ENCODE measurements at regions not wholly inside any gene's neighbourhood (a gene's known extent, or its start where the extent isn't known, plus 50 kb on each side); places are given as distances from the start of the nearest gene placed in this dataset.

DNA sequence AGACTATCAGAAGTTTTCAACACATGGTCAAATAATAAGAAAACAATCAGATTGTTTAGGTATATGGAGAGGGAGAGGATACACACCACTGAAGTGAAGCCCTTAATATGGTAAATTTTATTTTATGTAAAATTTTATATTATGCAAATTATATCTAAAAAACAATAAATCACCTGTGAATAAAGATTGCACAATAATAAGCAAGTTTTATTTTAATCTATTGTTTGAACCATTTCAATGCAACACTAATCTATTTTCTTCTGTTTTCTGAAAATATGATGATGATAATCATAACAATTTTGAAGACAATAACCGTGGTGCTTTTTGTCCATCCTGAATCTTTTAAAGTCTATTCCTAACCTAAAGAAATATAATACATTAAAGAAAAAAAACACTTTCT is 1473.5 kb upstream of the TENM4 start:
- 88 to 89% methylated on average over 1 of the region's 1 CpG for WGBS, 2 donors
- TF ChIP-seq EP300 (IDR thresholded peaks at IDR 0.05) (no peak), POLR2AphosphoS5 (IDR thresholded peaks at IDR 0.05) (no peak), CTCF (IDR thresholded peaks at IDR 0.05) (no peak), POLR2A (IDR thresholded peaks at IDR 0.05) (no peak)
- no peaks in the 10 kb centered on the region for H3K4me1 ChIP-seq
- no peaks in the 10 kb centered on the region for H3K27me3 ChIP-seq
- no peak overlapping the region for H3K4me3 ChIP-seq
- intact Hi-C loops (cut with DNase I), result no loop called here
- H3K27ac ChIP-seq, result no peak overlapping the region
- no peak for DNase-seq
- H3K9me3 ChIP-seq, result no peaks in the 10 kb centered on the region
- no peaks in the 10 kb centered on the region for H3K36me3 ChIP-seq

- intact Hi-C loops (cut with DNase I), result no loop called here
- no peak for DNase-seq
- TF ChIP-seq EP300 (IDR thresholded peaks at IDR 0.05), result no peak
- no peak for TF ChIP-seq POLR2AphosphoS5 (IDR thresholded peaks at IDR 0.05)
- TF ChIP-seq POLR2A (IDR thresholded peaks at IDR 0.05), result no peak
- TF ChIP-seq CTCF (IDR thresholded peaks at IDR 0.05), result no peak
- no peaks in the 10 kb centered on the region for H3K27me3 ChIP-seq
- 56 to 81% methylated on average over 1 of the region's 1 CpG for WGBS, 2 donors
- no peaks in the 10 kb centered on the region for H3K36me3 ChIP-seq
- H3K4me1 ChIP-seq, result no peaks in the 10 kb centered on the region
- H3K9me3 ChIP-seq, result no peaks in the 10 kb centered on the region
- no peak overlapping the region for H3K4me3 ChIP-seq
- no peak overlapping the region for H3K27ac ChIP-seq
Observed at GRCh38 chr11:80911666-80912065, 1470.8 kb upstream of the TENM4 start.

DNA sequence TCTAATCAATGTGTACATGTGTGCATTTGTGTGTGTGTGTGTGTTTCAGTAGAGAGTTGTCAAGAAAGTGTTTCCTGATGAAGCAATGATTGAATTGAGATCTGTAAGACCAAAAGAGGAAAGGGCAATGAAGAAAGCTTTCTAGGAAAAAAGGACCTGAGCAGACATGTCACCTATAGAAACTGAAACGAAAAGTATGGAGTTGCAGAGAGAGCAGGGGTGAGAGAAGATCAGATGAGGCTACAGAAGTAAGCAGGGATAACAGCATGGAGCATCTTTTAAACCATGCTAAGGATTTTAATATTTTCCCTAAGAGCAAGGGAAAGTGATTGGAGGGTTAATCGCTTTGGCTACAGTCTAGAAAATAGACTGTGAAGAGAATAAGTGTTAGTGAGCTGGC is 1459.4 kb upstream of the TENM4 start:
- H3K27me3 ChIP-seq, result no peaks in the 10 kb centered on the region
- TF ChIP-seq CTCF (IDR thresholded peaks at IDR 0.05) (no peak), POLR2AphosphoS5 (IDR thresholded peaks at IDR 0.05) (no peak), POLR2A (IDR thresholded peaks at IDR 0.05) (no peak), EP300 (IDR thresholded peaks at IDR 0.05) (no peak)
- 62 to 69% methylated on average over 2 of the region's 2 CpGs for WGBS, 2 donors
- no peaks in the 10 kb centered on the region for H3K9me3 ChIP-seq
- intact Hi-C loops (cut with DNase I), result no loop called here
- no peak for DNase-seq
- no peaks in the 10 kb centered on the region for H3K36me3 ChIP-seq
- H3K4me1 ChIP-seq, result no peaks in the 10 kb centered on the region
- no peak overlapping the region for H3K4me3 ChIP-seq
- H3K27ac ChIP-seq, result no peak overlapping the region

- WGBS, 2 donors, result 3 to 11% methylated on average over 1 of the region's 1 CpG
- H3K36me3 ChIP-seq, result no peaks in the 10 kb centered on the region
- no peak overlapping the region for H3K4me3 ChIP-seq
- H3K9me3 ChIP-seq, result no peaks in the 10 kb centered on the region
- no peak overlapping the region for H3K27ac ChIP-seq
- no peaks in the 10 kb centered on the region for H3K27me3 ChIP-seq
- H3K4me1 ChIP-seq, result no peaks in the 10 kb centered on the region
- intact Hi-C loops (cut with DNase I), result no loop called here
- TF ChIP-seq POLR2AphosphoS5 (IDR thresholded peaks at IDR 0.05) (no peak), POLR2A (IDR thresholded peaks at IDR 0.05) (no peak), EP300 (IDR thresholded peaks at IDR 0.05) (no peak), CTCF (IDR thresholded peaks at IDR 0.05) (no peak)
- no peak for DNase-seq
Observed at GRCh38 chr11:80899381-80899780, 1458.6 kb upstream of the TENM4 start.

GRCh38 chr11:80898910-80899309 is 1458.1 kb upstream of the TENM4 start:
- WGBS, 2 donors, result 69 to 90% methylated on average over 4 of the region's 4 CpGs

More at GRCh38 chr11:80898910-80899309, 1458.1 kb upstream of the TENM4 start:
- Histone ChIP-seq H3K27me3 (no peaks in the 10 kb centered on the region), H3K4me3 (no peak overlapping the region), H3K9me3 (no peaks in the 10 kb centered on the region), H3K36me3 (no peaks in the 10 kb centered on the region), H3K27ac (no peak overlapping the region), H3K4me1 (no peaks in the 10 kb centered on the region)
- no peak for TF ChIP-seq POLR2AphosphoS5 (IDR thresholded peaks at IDR 0.05)
- TF ChIP-seq POLR2A (IDR thresholded peaks at IDR 0.05), result no peak
- no peak for TF ChIP-seq EP300 (IDR thresholded peaks at IDR 0.05)
- no peak for TF ChIP-seq CTCF (IDR thresholded peaks at IDR 0.05)
- DNase-seq, result no peak
- intact Hi-C loops (cut with DNase I), result no loop called here

Data from sigmoid colon (tissue), 6 donors.